ENCODE measurements at regions not wholly inside any gene's neighbourhood (a gene's known extent, or its start where the extent isn't known, plus 50 kb on each side); places are given as distances from the start of the nearest gene placed in this dataset.

- ATAC-seq, result peak; percentile 26; the same call in 2 of the 3 replicates
Measured at GRCh38 chr3:174342171-174342570, 517.0 kb upstream of the NAALADL2 start.

GRCh38 chr3:174342941-174343501, 516.1 kb upstream of the NAALADL2 start:
- no peak; the same call in 2 of the 3 replicates for ATAC-seq
- TF ChIP-seq ZNF565 (CRISPR knock-in tag; conservative IDR thresholded peaks at IDR 0.05; ENCODE audit: low read depth) (no peak), BACH2 (CRISPR knock-in tag; IDR thresholded peaks at IDR 0.05; ENCODE audit: borderline replicate concordance) (no peak), CSRNP3 (CRISPR knock-in tag; IDR thresholded peaks at IDR 0.05) (no peak), TCF4 (CRISPR knock-in tag; IDR thresholded peaks at IDR 0.05; ENCODE audit: borderline replicate concordance) (no peak), ISL1 (CRISPR knock-in tag; IDR thresholded peaks at IDR 0.05) (no peak), SNAI2 (CRISPR knock-in tag; IDR thresholded peaks at IDR 0.05) (no peak), PPARA (CRISPR knock-in tag; IDR thresholded peaks at IDR 0.05; ENCODE audit: borderline replicate concordance) (no peak), ESRRG (CRISPR knock-in tag; IDR thresholded peaks at IDR 0.05) (no peak), RARB (CRISPR knock-in tag; IDR thresholded peaks at IDR 0.05) (no peak), GLIS3 (CRISPR knock-in tag; IDR thresholded peaks at IDR 0.05) (no peak), ZFP3 (CRISPR knock-in tag; IDR thresholded peaks at IDR 0.05) (no peak), ZNF70 (CRISPR knock-in tag; IDR thresholded peaks at IDR 0.05) (no peak)

More at GRCh38 chr3:174342171-174342570, 517.0 kb upstream of the NAALADL2 start:
- no peak for TF ChIP-seq GLIS3 (CRISPR knock-in tag; IDR thresholded peaks at IDR 0.05)
- no peak for TF ChIP-seq OSR1 (CRISPR knock-in tag; IDR thresholded peaks at IDR 0.05)
- TF ChIP-seq ZNF565 (CRISPR knock-in tag; conservative IDR thresholded peaks at IDR 0.05; ENCODE audit: low read depth), result no peak
- no peak for TF ChIP-seq ARNTL (CRISPR knock-in tag; IDR thresholded peaks at IDR 0.05; ENCODE audit: borderline replicate concordance, low read depth)
- TF ChIP-seq ZC3H10 (CRISPR knock-in tag; IDR thresholded peaks at IDR 0.05), result no peak
- no peak for TF ChIP-seq ISL1 (CRISPR knock-in tag; IDR thresholded peaks at IDR 0.05)
- no peak for TF ChIP-seq PATZ1 (CRISPR knock-in tag; IDR thresholded peaks at IDR 0.05; ENCODE audit: borderline replicate concordance)
- no peak for TF ChIP-seq ZFP3 (CRISPR knock-in tag; IDR thresholded peaks at IDR 0.05)
- TF ChIP-seq TSHZ2 (CRISPR knock-in tag; IDR thresholded peaks at IDR 0.05), result no peak
- TF ChIP-seq PPARA (CRISPR knock-in tag; IDR thresholded peaks at IDR 0.05; ENCODE audit: borderline replicate concordance), result no peak
- no peak for TF ChIP-seq TCF4 (CRISPR knock-in tag; IDR thresholded peaks at IDR 0.05; ENCODE audit: borderline replicate concordance)
- TF ChIP-seq TOX (CRISPR knock-in tag; IDR thresholded peaks at IDR 0.05; ENCODE audit: borderline replicate concordance), result no peak

- TF ChIP-seq RARB (CRISPR knock-in tag; IDR thresholded peaks at IDR 0.05), result no peak
- TF ChIP-seq ZC3H10 (CRISPR knock-in tag; IDR thresholded peaks at IDR 0.05), result no peak
- no peak for TF ChIP-seq ARNTL (CRISPR knock-in tag; IDR thresholded peaks at IDR 0.05; ENCODE audit: borderline replicate concordance, low read depth)
- TF ChIP-seq GLIS3 (CRISPR knock-in tag; IDR thresholded peaks at IDR 0.05), result no peak
- no peak for TF ChIP-seq TOX (CRISPR knock-in tag; IDR thresholded peaks at IDR 0.05; ENCODE audit: borderline replicate concordance)
- TF ChIP-seq SNAI2 (CRISPR knock-in tag; IDR thresholded peaks at IDR 0.05), result no peak
- no peak for TF ChIP-seq ESRRG (CRISPR knock-in tag; IDR thresholded peaks at IDR 0.05)
- no peak for TF ChIP-seq ZNF565 (CRISPR knock-in tag; conservative IDR thresholded peaks at IDR 0.05; ENCODE audit: low read depth)
- no peak for TF ChIP-seq POU6F1 (CRISPR knock-in tag; IDR thresholded peaks at IDR 0.05; ENCODE audit: borderline replicate concordance, low read depth)
- TF ChIP-seq ZFP3 (CRISPR knock-in tag; IDR thresholded peaks at IDR 0.05), result no peak
- no peak for TF ChIP-seq ZFP30 (CRISPR knock-in tag; IDR thresholded peaks at IDR 0.05)
- TF ChIP-seq CSRNP3 (CRISPR knock-in tag; IDR thresholded peaks at IDR 0.05), result no peak
- no peak for TF ChIP-seq CREB5 (CRISPR knock-in tag; IDR thresholded peaks at IDR 0.05; ENCODE audit: low read depth)
- TF ChIP-seq ZNF8 (CRISPR knock-in tag; IDR thresholded peaks at IDR 0.05), result no peak
- TF ChIP-seq PPARA (CRISPR knock-in tag; IDR thresholded peaks at IDR 0.05; ENCODE audit: borderline replicate concordance), result no peak
- ATAC-seq, result no peak
Measured at GRCh38 chr3:174346141-174346540, 513.0 kb upstream of the NAALADL2 start.
